Fibroblast of lung (primary cell): ENCODE measurements at regions not wholly inside any gene's neighbourhood (a gene's known extent, or its start where the extent isn't known, plus 50 kb on each side); places are given as distances from the start of the nearest gene placed in this dataset.

Experiments
- DNase-seq, 2 donors: peaks; one replicate each; pipeline versions ENCODE4 v3.0.0 to v3.0.0-alpha.2; 2010; ENCODE audit warnings: low read depth in 2 of 2
- H2AFZ ChIP-seq: 2 replicates; pipeline ENCODE4 v1.5.1; 2012; ENCODE audit warnings: low read length, control low read depth, inconsistent platforms
- H3K27ac ChIP-seq: 2 replicates; pipeline ENCODE4 v1.5.1; 2011; ENCODE audit warnings: low read length, control low read depth; ENCODE audit not compliant: insufficient read depth
- H3K27me3 ChIP-seq: 2 replicates; pipeline ENCODE4 v1.5.1; 2011; ENCODE audit warnings: mild to moderate bottlenecking, low read length; ENCODE audit not compliant: control insufficient read depth, insufficient read depth
- H3K36me3 ChIP-seq: 2 replicates; pipeline ENCODE4 v1.5.1; 2011; ENCODE audit warnings: low read length; ENCODE audit not compliant: control insufficient read depth, insufficient read depth
- H3K4me1 ChIP-seq: 2 replicates; pipeline ENCODE4 v1.5.1; 2011; ENCODE audit warnings: low read length; ENCODE audit not compliant: control insufficient read depth, insufficient read depth; ENCODE audit errors: extremely low read depth
- H3K4me2 ChIP-seq: 2 replicates; pipeline ENCODE4 v1.5.1; 2011; ENCODE audit warnings: low read length, control low read depth; ENCODE audit not compliant: insufficient read depth; ENCODE audit errors: extremely low read depth
- H3K4me3 ChIP-seq, 4 experiments: fragments of 200-600 bp in 1 of 4; sonication (generic) in 1 of 4; replicated peaks in 1 of 4; 2 replicates each; pipeline ENCODE4 v1.5.1; 2011 to 2016; ENCODE audit warnings: low read length in 4 of 4, low read depth in 3 of 4, mild to moderate bottlenecking in 3 of 4, control low read depth in 2 of 4, inconsistent platforms in 1 of 4, mixed read lengths in 1 of 4; ENCODE audit not compliant: insufficient read depth in 1 of 4; ENCODE audit errors: control extremely low read depth in 1 of 4
- H3K79me2 ChIP-seq: 2 replicates; pipeline ENCODE4 v1.5.1; 2012; ENCODE audit warnings: mild to moderate bottlenecking, low read length, inconsistent platforms; ENCODE audit not compliant: control insufficient read depth, insufficient read depth
- H3K9ac ChIP-seq: 2 replicates; pipeline ENCODE4 v1.5.1; 2011; ENCODE audit warnings: mild to moderate bottlenecking, low read length, control low read depth; ENCODE audit not compliant: insufficient read depth
- H3K9me3 ChIP-seq: 2 replicates; pipeline ENCODE4 v1.5.1; 2012; ENCODE audit warnings: low read depth, low read length; ENCODE audit not compliant: control insufficient read depth, insufficient read depth
- H4K20me1 ChIP-seq: 2 replicates; pipeline ENCODE4 v1.5.1; 2011; ENCODE audit warnings: low read length; ENCODE audit not compliant: control insufficient read depth, insufficient read depth; ENCODE audit errors: extremely low read depth
- EZH2 ChIP-seq: IDR thresholded peaks from 2 replicates; pipeline ENCODE4 v1.5.1; 2012; ENCODE audit warnings: low read length, control low read depth, mild to moderate bottlenecking; ENCODE audit errors: missing control alignments
- TF ChIP-seq, protein P1 (sequence below), 2 donors: IDR thresholded peaks in 1 of 2; conservative IDR thresholded peaks in 1 of 2; 1 replicate in 1 of 2; 2 replicates in 1 of 2; pipeline ENCODE4 v1.5.1; 2011 to 2012; ENCODE audit warnings: low read length in 2 of 2, control low read depth in 1 of 2, inconsistent platforms in 1 of 2, low read depth in 1 of 2, mild to moderate bottlenecking in 1 of 2

DNA sequence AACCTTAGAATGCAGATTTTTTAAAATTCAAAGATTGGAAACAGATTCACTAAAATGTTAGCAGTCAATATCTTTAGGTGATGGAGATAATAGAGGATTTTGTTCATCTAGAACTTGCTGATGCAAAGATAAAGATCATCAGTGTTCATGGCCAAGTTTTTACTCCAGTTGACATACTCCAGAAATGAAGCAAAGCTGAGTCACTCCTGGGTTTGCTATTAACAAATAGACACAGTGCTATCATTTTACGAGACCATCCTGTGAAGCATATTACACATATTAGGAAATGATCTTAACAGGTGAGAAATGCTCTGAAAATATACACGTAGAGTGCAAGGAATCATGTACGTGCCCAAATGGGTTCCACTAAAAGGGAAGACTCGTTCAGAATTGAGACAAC is 170.6 kb upstream of the FAM9B start:
- no peak for TF ChIP-seq EZH2
- TF ChIP-seq, protein P1, sequence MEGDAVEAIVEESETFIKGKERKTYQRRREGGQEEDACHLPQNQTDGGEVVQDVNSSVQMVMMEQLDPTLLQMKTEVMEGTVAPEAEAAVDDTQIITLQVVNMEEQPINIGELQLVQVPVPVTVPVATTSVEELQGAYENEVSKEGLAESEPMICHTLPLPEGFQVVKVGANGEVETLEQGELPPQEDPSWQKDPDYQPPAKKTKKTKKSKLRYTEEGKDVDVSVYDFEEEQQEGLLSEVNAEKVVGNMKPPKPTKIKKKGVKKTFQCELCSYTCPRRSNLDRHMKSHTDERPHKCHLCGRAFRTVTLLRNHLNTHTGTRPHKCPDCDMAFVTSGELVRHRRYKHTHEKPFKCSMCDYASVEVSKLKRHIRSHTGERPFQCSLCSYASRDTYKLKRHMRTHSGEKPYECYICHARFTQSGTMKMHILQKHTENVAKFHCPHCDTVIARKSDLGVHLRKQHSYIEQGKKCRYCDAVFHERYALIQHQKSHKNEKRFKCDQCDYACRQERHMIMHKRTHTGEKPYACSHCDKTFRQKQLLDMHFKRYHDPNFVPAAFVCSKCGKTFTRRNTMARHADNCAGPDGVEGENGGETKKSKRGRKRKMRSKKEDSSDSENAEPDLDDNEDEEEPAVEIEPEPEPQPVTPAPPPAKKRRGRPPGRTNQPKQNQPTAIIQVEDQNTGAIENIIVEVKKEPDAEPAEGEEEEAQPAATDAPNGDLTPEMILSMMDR (conservative IDR thresholded peaks at IDR 0.05 in 1 of 2, IDR thresholded peaks at IDR 0.05 in 1 of 2; ENCODE audit: low read depth in 1 of 2, low read length in 2 of 2): no peak
- no peak overlapping the region for H3K9ac ChIP-seq

DNA sequence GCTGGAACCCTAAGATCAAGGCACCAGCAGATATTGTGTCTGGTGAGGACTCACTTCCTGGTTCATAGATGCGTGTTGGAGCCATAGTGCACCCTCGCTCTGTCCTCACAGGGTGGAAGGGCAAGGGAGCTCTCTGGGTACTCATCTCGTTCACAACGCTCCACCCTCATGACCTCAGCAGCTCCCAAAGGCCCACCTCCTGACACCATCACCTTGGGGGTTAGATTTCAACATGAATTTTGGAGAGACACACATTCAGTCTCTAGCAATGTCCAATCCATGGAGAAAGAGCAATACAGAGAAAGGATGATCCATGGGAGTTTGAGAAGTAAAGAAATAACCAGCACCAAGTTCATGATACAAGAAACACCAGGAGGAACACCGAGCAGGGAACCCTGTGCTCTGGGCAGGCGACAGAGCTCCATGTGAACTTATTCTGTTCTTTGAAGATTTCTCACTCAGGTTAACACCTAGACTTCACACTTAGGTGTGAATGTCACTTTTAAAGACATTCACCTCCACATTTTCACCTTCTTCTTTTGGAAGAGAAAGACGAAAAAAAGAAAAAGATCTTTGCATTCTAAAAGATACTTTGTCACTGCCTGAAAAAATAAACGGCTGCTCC is 171.8 kb upstream of the FAM9B start:
- Histone ChIP-seq H3K79me2 (no peaks in the 10 kb centered on the region), H2AFZ (no peak overlapping the region), H3K9ac (no peak overlapping the region), H3K27me3 (no peaks in the 10 kb centered on the region), H3K4me3 (no peak overlapping the region), H3K4me1 (no peaks in the 10 kb centered on the region), H3K4me2 (no peak overlapping the region), H4K20me1 (no peaks in the 10 kb centered on the region), H3K36me3 (no peaks in the 10 kb centered on the region), H3K9me3 (no peaks in the 10 kb centered on the region), H3K27ac (no peak overlapping the region)
- no peak for DNase-seq
- no peak for TF ChIP-seq EZH2
- TF ChIP-seq, protein P1 (conservative IDR thresholded peaks at IDR 0.05 in 1 of 2, IDR thresholded peaks at IDR 0.05 in 1 of 2; ENCODE audit: low read depth in 1 of 2, low read length in 2 of 2): no peak

More for the DNA sequence above, 170.6 kb upstream of the FAM9B start:
- Histone ChIP-seq H3K36me3 (no peaks in the 10 kb centered on the region), H3K4me1 (no peaks in the 10 kb centered on the region), H4K20me1 (no peaks in the 10 kb centered on the region), H2AFZ (no peak overlapping the region), H3K9me3 (no peaks in the 10 kb centered on the region), H3K79me2 (no peaks in the 10 kb centered on the region), H3K4me2 (no peak overlapping the region), H3K4me3 (no peak overlapping the region), H3K27me3 (no peaks in the 10 kb centered on the region), H3K27ac (no peak overlapping the region)
- peak in 1 of 2 donors; percentile 18 for DNase-seq

DNA sequence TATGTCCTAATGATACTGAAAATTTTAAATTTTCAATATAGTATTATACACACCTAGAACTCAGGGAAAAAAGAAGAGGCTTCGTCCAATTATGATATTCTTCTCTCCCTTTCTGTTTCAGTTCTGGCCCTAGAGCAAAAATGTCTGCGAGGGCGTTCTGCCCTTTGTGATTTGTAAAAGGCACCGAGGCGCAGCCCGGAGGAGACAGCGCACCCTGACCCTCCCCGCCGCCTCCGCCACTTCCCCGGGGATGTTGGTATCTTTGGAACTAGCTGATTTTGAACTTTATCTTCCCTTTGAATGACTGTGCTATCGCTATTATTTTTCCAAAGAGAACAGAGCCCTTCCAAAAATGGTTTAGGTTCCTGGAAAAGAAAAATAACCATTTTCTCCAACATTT is 173.2 kb upstream of the FAM9B start:
- H2AFZ ChIP-seq: peak overlapping the region; percentile 26
- H3K9ac ChIP-seq: no peak overlapping the region
- peak overlapping the region; percentile 64 for H3K4me2 ChIP-seq
- H3K4me3 ChIP-seq: peak overlapping the region in 3 of 4 experiments; percentile 21 to 45 (median 43)
- H3K27me3 ChIP-seq: no peaks in the 10 kb centered on the region
- peak in 1 of 2 donors; percentile 12 for DNase-seq
- H4K20me1 ChIP-seq: no peaks in the 10 kb centered on the region
- no peaks in the 10 kb centered on the region for H3K9me3 ChIP-seq
- H3K27ac ChIP-seq: peak overlapping the region; percentile 8
- H3K36me3 ChIP-seq: no peaks in the 10 kb centered on the region
- no peaks in the 10 kb centered on the region for H3K79me2 ChIP-seq
- no peak for TF ChIP-seq EZH2
- TF ChIP-seq, protein P1 (conservative IDR thresholded peaks at IDR 0.05 in 1 of 2, IDR thresholded peaks at IDR 0.05 in 1 of 2; ENCODE audit: low read depth in 1 of 2, low read length in 2 of 2): no peak
- H3K4me1 ChIP-seq: no peaks in the 10 kb centered on the region
